ENCODE measurements at regions not wholly inside any gene's neighbourhood (a gene's known extent, or its start where the extent isn't known, plus 50 kb on each side); places are given as distances from the start of the nearest gene placed in this dataset.

DNA sequence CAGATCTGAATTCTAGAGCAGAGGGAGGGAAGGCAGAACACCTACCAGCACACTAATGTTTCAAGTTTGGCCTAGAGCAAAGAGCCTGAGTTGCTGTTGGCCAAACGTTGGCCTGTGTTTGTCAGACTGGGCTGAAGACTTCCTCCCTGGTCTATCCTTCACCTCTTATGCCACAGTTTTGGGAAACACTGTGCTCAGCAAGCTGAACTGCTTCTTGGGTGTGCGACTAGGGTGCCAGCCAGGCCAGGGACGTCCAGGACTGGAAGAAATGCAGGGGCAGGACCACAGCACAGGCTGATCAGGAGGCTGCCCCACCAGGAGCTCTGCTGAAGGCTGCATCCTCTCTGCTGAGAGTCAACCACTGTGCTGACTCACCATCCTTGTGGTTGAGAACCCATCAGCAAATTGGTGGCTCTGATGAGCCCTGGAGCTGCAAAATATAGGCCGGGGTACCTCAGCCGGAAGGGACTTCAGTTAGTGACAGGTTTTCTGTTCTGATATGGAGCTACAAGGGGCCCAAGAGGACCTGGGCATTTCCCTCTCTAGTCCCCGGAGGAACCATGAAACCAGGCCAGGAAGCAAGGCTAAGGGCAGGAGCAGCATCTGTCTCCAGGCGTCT lies 131.6 kb upstream of the RASGRP1 start:
- no peak for DNase-seq (ENCODE audit: low read depth)

DNA sequence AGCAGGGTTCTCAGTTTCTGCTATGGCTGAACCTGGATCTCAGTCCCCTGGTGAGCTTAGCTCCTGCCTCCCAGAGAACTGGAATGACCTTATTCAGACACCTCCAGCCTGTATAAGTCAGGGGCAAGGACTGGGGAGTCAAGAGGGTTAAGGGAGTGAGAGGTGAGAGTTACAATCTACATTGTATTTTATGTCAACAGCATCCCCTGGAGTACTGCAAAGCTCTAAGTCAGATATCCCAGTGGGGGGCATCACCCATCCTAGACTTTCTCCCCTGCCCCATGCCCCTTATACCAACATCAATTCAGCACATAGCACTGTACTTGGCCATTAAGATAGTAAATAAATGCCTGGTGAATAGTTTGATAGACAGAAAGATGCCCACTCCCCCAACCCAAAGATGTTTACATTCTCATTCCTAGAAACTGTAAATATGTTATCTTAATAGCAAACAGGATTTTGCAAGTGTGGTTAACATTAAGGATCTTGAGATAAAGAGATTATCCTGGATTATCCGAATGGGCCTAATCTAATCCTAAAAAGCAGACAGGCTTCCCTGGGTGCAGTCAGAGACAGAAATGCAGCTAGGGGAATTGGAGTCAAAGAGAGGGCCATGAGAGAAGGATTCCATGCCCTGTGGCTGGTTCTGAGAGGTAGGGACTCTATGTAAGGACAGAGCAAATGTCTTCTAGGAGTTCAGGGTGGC lies 132.3 kb upstream of the RASGRP1 start:
- DNase-seq (ENCODE audit: low read depth): no peak

DNA sequence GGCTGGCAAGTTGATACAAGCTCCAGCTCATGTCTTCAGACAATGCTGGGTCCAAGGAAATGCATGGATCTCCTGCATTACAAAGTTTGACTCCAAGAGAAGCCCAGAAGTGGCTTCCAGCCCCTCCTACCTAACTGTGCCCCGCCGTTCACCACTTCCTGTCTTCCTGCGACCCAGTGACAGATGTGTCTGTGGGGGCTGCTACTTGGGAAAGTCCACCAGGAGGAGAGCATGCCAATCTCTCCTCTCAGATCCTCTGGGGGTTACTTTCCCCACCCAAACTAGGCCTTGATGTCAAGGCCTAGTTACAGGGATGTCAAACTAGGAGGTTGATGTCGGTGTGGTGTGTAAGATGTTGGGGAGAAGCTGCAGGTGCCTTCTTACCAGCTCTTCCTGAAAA lies 133.6 kb upstream of the RASGRP1 start:
- no peak for DNase-seq (ENCODE audit: low read depth)

DNA sequence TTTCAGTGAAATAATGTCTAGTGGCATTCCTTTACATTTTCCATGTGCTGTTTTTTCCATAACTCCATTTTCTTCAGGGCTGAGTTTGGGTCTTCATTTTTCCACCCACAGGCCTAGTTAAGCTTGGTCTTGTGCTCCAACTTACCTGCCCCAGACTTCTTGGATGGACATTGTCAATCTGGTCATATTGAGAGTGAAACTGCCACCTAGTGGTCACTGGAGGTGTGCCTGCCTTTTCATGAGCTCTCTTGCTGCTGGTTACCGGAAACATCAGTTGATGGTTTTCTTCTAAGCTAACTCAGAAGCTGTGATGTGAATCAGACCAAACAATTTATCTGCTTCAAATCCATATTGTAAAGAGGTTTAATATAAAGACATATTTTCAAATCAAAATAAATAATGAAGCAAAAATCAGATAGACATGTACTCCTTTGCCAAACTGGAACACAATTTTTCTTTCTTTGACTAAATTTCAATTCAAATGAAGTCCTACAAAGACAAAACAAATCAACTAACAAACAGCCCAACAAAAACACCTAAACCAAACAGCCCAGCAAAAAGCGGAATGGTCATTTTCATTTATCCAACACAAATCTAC lies 135.1 kb upstream of the RASGRP1 start:
- DNase-seq (ENCODE audit: low read depth): no peak

DNA sequence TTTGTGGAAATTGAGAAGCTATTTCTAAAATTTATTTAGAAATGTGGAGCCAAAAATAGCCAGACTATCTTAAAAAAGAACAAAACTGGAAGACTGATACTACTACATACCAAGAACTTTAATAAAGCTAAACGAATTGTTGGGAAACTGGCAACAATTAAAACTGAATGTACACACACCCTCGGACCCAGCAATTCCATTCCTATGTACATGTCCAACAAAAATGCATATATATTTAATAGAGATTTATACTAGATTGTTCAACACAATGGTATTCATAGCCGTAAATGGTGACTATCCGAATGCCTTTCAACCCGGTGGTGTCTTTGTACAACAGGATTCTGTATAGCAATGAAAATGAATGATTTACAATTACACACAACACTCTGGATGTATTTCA lies 136.5 kb upstream of the RASGRP1 start:
- DNase-seq (ENCODE audit: low read depth): no peak

DNA sequence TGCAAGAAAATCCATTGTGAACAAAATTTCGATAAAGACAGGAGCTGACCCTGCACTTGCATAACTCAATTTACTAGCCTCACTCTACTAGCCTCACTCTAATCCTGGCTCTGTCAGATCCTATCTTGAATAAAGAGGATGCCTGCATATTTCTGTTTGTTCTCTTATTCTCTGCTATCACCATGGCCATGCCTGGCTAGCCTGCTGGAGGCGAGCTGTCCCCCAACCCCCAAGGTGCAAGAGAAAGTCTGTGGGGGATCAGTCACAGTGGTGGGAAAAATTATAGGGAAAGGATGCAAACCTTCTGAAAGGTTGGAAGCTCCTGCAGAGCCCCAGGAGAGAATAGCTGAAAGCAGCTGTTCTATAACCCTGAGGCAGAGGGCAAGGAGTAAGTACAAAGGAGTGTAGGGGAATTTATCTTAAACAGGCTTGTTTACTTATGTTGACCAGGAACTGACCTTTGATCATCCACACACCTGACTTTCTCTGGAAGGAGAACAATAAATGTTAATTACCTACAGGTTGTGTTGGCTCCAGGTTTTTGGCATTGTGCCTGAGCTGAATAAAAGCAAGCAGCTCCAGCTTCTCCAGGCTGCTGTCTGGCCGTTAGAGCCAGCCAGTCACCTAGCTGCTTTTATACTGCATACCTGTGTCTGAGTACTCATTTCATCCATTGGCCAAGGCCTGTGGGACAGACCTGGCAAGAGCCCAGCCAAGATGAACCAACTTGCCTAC lies 137.7 kb upstream of the RASGRP1 start:
- DNase-seq (ENCODE audit: low read depth): no peak

DNA sequence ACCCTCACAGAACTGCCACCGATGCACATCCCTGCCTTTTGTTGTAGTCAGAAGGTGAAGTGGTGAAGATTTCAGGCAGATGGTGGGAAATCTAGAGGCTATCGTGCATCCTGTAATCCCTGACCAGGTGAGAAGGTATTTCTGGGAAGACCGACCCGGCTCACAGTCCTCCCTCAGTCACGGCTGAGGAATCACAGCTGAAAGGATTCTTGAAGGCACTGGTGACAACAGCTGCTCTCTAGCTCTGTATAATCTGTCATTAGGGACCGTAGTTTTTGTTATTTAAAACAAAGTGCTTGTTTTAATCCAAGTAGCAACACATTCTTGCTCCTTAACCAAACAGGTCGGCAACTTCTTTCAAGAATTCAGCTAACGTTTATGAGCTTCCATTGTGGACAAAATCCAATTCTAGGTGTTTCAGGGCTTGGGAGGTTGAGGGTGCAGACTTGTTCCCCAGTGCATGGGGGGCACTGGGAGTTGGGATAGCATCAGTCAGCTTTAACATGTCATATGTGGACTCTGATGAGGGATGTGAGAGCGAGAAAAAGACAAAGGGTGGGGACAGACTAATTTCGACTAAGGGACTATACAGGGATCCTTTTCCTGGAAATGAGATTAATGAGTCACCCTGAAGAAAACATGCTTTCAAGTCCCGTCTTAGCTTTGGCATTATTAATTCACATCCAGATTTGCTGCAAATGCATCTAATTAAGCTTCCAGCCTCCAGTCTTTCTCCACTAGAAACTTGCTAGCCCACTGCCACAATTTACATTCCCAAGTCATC lies 141.0 kb upstream of the RASGRP1 start:
- no peak for DNase-seq (ENCODE audit: low read depth)

DNA sequence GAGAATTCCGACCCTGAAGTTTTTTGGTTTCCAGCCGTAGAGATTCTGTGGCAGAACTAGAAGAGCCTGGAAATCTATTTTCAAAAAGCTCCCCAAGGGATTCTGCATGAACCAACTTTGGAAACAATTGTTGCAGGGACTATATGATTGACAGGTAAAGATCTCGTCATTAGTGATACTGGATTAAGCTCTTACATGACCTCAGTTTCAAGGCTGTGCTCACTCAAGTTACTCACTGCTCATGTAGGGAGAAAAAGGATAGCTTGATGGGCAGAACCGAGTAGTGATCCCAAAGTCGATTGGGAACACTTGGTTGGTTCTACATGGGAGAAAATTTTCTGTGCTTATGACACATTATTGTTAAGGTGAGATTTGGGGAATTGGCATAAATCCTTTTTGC lies 142.3 kb upstream of the RASGRP1 start:
- DNase-seq (ENCODE audit: low read depth): no peak

DNA sequence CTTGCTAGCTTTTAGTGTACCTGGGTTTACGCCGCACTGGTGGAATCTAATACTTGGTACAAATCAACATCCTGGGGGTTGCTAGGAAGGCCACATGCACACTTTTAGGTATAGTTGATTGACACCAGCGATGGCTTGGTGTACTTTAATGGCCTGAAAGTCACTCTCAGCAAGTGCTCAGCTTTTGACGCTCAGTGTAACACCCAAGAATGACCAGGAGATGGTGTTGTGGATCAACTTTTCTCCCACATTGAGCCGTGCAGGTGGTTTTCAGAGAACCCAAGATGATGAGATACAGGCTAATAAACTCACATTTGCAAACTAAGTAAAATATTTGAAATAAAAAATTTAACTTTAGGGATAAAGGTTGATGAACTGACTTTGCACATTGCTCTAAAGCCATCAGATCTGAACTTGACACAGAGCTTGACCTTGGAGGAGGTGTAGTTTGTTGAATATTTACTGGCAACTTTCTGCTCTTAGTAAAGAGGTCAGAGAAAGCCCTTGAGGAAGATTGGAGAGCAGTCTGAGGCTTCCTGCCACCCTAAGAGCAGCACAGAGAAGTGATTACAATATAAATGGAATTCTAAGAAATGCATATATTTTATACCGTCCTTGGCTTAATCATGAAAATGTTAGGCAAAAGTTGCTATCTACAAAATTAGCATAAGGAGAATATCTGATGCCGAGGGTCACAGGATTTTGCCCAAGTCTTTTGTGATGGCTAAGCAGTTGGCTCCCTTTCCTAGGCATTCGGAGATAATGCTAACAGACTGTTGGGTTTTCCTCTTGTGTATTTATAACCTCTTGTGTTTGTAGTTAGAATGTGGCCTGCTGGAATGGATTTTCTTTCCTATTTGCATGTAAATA lies 143.4 kb upstream of the RASGRP1 start:
- DNase-seq (ENCODE audit: low read depth): peak; percentile 33

DNA sequence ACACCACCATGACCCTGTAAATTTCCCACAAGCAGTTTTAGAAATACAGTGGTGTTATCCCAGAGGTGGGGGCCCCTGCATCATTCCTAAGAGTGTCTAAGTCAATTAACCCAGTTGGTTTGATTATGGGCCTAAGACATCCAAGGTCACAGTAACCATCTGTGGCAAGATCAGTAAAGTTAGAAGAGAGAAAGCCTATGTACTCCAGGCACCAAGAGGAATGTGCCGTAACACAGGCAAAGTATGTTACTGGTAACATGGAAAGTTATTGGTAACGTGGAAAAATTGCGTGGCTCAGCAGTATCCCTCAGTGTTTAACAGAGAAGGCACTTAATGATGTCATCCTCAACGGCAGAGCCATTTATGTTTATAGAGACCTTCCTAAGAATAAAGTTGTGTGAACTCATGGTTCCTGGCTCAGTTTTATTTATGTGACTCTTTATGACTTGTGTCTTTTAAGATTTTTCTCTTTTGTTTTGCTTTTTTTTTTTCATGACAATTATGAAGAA lies 144.1 kb upstream of the RASGRP1 start:
- no peak for DNase-seq (ENCODE audit: low read depth)

DNA sequence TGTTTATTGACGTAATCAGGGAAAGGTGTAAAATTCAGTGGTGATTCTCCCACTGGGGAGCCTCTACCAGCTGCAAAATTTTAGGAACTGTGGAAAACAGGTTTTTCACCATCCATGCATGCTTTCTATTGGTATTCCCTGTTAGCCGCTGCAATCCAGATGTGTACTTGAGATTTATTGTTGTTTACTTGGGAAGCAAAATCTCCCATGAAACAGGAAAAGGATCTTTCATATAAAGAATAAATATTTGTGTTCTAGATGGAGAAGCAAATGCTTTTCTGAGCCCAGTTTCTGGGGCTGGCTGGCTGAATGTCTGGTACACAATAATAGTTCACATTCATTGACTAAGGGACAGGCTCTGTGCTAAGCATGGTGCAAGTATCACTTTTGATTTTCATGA lies 144.6 kb upstream of the RASGRP1 start:
- DNase-seq (ENCODE audit: low read depth): no peak

DNA sequence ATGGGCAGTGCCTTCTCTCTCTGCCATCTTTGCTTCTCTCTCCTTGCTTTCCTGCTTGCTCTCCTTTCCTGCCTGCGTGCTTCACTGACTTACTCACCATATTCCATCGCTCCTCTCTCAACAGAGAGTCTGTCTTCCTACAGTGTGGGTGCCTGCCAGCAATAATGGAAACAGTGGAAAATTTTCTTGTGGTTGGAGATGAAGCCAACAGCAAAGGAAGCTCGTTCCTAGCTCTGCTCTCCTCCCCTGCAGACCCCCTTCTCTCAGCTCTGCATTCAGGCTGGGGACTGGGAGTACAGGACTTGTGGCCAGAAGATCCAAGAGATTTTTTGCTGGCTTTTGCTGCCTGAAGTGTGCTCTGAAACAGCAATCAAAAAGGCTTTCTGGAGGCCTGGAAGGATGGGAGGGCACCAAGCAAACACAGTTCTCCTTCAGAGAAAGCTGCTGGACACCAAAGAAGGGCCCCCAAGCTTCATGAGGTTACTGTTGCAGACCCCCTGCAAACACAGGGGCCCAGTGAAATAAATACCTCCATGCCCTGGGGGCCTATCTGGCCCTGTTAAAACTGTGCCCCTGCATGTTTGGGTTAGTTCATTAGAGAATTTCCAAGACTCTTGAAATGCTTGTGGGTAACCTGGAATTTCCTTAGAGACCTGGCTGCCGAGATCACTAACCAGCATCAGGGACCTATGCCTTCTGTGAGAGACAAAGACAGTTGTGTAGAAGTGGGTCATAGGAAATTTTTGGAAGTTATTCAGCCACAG lies 149.9 kb upstream of the RASGRP1 start:
- DNase-seq (ENCODE audit: low read depth): peak; percentile 97

DNA sequence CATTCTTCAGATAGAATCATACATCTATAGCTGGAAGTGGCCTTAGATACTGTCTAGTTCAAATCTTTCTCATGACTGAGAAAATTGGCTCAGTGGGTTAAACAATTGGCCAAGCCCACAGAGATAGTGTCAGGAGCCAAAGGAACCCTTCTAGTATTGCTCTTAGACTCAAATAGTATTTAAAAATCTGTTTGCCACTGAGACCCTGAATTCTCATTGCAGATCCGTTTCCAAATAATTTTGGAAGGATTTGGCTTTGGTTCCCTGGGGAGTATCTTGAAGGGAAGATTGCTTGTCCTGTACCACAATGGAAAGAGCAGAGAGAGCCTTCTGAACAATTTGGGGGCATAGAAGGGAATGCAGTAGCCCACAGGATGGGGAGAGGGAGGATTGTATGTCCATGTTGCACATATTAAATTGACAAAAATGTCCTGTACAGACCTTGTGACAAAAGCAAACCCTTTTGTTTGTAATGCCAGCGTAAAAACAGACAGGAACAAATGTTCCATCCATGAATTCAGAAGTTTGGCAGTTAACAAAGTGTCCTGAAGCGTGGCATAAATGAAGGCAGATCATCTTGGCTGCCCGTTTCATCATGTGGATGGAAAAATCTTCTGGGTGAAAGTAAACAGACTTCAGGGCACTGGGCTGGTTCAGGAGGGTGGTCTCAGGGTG lies 156.4 kb upstream of the RASGRP1 start:
- DNase-seq (ENCODE audit: low read depth): no peak

DNA sequence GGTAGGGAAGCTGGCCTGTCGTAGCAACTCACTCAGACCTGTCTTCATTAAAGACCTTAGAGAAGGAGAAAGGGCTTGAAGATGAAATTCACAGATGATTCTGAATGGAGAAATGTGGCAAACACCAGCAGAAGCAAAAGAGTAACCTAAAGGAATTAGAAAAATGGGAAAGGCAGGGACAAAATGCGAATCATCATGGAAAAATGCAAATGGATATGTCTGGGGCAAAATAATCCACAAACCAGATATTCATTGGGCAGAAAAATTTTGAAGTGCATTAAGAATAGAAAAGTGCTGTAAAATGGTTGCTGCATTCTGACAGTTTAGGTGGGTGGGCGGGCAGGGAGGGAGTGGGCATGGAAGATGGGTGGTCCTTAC lies 156.9 kb upstream of the RASGRP1 start:
- peak; percentile 33 for DNase-seq (ENCODE audit: low read depth)

DNA sequence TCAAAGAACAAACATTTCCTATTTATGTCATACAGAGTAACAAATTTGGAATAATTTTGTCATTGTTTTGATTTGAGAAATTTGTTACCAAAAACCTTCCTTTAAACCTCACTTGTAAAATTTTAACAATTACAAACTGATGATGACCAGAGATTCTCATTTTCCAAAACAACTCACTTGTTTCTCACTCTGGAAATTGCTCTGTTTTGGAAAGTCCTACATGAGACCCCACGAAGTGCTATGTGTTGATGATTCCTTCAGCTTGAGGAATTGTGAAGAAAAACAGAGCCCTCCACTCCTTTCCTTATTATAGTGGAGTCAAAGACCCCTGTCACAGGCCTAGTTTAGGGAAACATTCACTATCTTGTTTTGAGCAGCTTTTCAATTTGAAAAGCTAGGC lies 157.6 kb upstream of the RASGRP1 start:
- no peak for DNase-seq (ENCODE audit: low read depth)

DNA sequence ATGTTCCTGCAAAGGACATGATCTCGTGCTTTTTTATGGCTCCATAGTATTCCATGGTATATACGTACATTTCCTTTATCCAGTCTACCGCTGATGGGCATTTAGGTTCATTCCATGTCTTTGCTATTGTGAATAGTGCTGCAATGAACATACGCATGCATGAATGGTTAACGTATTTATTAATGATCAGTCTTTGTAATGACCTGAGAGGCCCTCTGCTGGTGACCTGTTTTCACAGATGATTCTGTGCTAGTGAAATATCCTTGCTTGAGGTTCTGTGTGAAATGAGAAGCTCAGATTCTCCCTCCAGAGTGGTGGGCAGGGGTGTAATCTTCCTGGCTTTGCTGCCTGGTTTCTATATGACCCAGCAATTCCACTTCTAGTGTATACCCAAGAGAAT lies 160.2 kb upstream of the RASGRP1 start:
- no peak for DNase-seq (ENCODE audit: low read depth)

DNA sequence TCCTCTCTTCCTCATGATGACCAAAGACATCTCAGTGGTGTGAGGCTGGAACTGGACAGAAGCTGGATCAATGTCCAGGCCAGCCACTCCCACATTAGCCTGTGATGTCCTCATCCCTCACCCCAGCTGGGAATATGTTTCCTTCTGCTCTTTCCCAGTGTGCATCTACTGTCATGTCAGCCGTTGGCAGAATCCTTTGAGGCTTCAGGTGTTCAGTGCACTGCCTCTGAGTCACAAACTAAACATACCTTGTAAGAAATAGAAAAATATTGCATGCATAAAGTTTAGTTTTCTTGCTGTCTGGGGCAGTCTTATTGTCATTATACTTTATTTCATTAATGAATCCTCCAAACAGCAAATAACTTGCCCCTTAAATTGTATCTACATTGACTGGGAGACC lies 161.6 kb upstream of the RASGRP1 start:
- no peak for DNase-seq (ENCODE audit: low read depth)

DNA sequence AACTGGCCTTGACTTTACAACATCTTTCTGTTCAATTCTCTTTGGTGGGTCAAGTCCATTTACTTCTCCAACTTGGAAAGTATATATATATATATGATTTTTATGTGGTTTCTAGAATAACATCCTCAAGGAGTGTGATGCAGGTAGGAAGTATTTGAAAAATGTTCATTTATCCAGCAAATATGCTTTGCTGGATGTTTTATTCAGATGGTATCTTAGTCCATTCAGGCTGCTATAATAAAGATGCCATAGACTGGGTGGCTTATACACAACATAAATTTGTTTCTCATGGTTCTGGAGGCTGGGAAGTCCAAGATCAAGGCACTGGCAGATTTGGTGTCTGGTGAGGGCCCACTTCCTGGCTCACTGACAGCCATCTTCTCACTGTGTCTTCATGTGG lies 168.7 kb upstream of the RASGRP1 start:
- DNase-seq (ENCODE audit: low read depth): no peak

DNA sequence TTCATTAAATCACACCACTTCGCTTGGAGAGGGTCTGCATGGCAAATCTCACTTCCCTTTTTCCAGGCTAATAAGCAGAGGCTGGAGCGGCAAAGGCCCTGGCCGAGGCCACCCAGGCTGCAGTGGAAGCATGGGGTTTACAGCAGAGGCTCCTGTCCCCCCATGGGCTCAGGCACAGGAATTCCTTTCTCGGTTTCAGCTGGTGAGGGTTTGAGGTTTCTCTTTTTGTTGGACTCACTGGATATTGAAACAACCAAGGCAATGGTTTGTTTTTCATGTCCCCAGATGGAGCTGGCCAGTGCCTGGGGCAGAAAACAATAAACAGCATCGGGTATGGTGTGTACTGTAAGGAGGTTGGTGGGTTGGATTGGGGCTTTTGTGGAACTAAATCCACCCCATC lies 175.6 kb upstream of the RASGRP1 start:
- DNase-seq (ENCODE audit: low read depth): no peak

DNA sequence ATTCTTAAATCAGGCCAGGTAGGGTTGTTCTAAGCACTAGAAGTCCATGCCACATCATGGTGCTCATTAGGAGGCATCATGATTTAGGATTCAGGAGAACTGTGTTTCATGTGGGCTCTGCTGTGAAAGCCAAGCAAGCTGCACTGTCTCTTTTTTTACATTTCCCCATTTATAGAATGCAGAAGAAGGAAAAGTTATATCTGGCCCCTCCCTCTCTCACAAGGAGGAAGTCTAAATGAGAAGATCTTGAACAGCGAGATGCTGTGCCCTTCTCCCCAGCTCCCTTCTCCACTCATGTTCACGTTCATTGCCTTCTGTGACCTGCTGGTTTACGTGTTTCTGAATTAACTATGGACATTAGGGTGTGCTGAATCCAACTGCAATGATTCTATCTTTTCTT lies 178.5 kb upstream of the RASGRP1 start:
- no peak for DNase-seq (ENCODE audit: low read depth)

Data from GM04503 (cell line).